Activated B cell treated with CpG ODN at 0.5 μM for 24 hours (primary cell): ENCODE measurements at regions not wholly inside any gene's neighbourhood (a gene's known extent, or its start where the extent isn't known, plus 50 kb on each side); places are given as distances from the start of the nearest gene placed in this dataset.

Source experiments
- ATAC-seq: fragments of 200-7000 bp; cut with Tn5 transposase; one replicate; pipeline ENCODE4 v1.10.0; 2021; ENCODE audit warnings: low read depth, mild to moderate bottlenecking, moderate library complexity
- CTCF ChIA-PET: fragments of 350-600 bp; sonication (Branson Sonifier 250); formaldehyde crosslinking; loops from one replicate; lab custom pipeline; 2021; ENCODE audit warnings: antibody characterized with exemption; lab: Charles Lee
- POLR2A ChIA-PET: fragments of 350-600 bp; sonication (Branson Sonifier 250); formaldehyde crosslinking; loops from one replicate; lab custom pipeline; 2021; ENCODE audit warnings: antibody characterized with exemption; lab: Charles Lee
- DNase-seq: peaks from one replicate; pipeline ENCODE4 v3.0.0; 2022
- H3K27ac Mint-ChIP-seq: one replicate; pipeline ENCODE4 v1.8.0; 2020; ENCODE audit warnings: mixed read lengths
- H3K27me3 Mint-ChIP-seq: one replicate; pipeline ENCODE4 v1.8.0; 2021; ENCODE audit warnings: mixed read lengths
- H3K36me3 Mint-ChIP-seq: one replicate; pipeline ENCODE4 v1.8.0; 2021; ENCODE audit warnings: low read depth, mixed read lengths
- H3K4me1 Mint-ChIP-seq: one replicate; pipeline ENCODE4 v1.8.0; 2021; ENCODE audit warnings: mixed read lengths
- H3K4me3 Mint-ChIP-seq: one replicate; pipeline ENCODE4 v1.8.0; 2020; ENCODE audit warnings: mild to moderate bottlenecking, mixed read lengths
- H3K9me3 Mint-ChIP-seq: one replicate; pipeline ENCODE4 v1.8.0; 2020; ENCODE audit warnings: mixed read lengths
- CTCF ChIP-seq: fragments of 200-600 bp; IDR thresholded peaks from one replicate; pipeline ENCODE4 v1.8.0; 2022; ENCODE audit warnings: antibody characterized with exemption, mild to moderate bottlenecking
- intact Hi-C: fragments of 100-400 bp; cut with micrococcal nuclease; formaldehyde crosslinking; loops from one replicate; pipeline ENCODE4 v1.15.1; 2024

- intact Hi-C loops = no loop called here
- no peak for DNase-seq
- Mint-ChIP-seq H3K27me3 (peaks cover 9% of the 10 kb centered on the region), H3K36me3 (no peaks in the 10 kb centered on the region), H3K27ac (no peak overlapping the region), H3K4me3 (no peak overlapping the region), H3K4me1 (no peaks in the 10 kb centered on the region), H3K9me3 (no peaks in the 10 kb centered on the region)
- ChIA-PET CTCF (interaction anchor here (0.6 kb wide), 1 partner anchor 561 kb away, joined by 3 read pairs; no protein-coding TSS in a partner anchor), POLR2A (no interaction called here)
- no peak for ATAC-seq
- no peak for TF ChIP-seq CTCF
These were observed 167.0 kb upstream of the PLXNC1 start for GRCh38 chr12:93981411-93981810.

DNA sequence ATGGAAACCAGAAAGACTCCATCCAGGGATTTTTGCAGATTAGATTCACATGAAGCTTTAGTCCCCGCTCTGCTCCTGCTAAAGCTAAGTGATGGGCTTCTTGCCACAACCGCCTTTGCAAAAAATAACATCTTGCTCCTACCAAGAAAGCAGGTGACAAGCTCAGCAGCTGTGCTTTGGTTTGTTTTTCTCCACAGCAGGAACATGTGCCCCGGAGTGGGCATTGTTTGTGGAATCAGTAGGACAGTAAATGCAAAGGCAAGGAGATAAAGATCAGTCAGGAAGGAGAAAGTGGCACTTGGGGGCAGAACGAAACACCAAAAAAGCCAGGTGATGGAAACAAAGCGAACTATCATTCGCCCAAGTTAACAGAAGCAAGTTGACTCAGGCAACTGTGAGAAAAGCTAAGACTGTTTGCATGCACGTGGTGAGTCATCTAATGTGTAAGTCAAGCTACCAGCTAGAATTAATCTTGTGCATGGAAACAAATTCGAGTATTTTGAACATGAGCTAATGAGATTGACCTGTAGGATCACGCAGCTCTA is 165.5 kb upstream of the PLXNC1 start:
- Mint-ChIP-seq H3K36me3 (no peaks in the 10 kb centered on the region), H3K4me1 (no peaks in the 10 kb centered on the region), H3K27me3 (peaks cover 11% of the 10 kb centered on the region), H3K9me3 (no peaks in the 10 kb centered on the region), H3K4me3 (no peak overlapping the region), H3K27ac (no peak overlapping the region)
- ChIA-PET POLR2A (no interaction called here), CTCF (no interaction called here)
- TF ChIP-seq CTCF = no peak
- DNase-seq (no peak), ATAC-seq (no peak)
- intact Hi-C loops = no loop called here

DNA sequence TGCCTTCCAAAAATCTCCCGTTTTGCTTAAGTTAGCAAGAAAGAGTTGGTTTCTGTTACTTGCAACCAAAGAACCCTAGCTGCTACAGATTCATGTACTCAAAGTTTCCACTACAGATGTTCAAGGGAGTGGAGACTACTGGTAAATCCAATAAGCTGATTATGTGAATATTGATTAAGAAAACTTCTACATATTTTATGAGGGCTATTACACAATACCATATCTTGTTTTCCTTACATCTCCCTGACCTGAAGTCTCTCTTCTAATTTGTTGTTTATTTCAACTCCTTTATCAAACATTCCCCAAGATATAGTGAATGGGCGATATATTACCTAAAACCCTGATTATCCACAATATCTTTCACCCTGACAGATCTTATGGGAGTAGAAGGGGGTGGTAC is 164.4 kb upstream of the PLXNC1 start:
- no peaks in the 10 kb centered on the region for H3K4me1 Mint-ChIP-seq
- no peak overlapping the region for H3K27ac Mint-ChIP-seq
- CTCF ChIA-PET = no interaction called here
- DNase-seq (no peak), ATAC-seq (no peak)
- H3K27me3 Mint-ChIP-seq = peaks cover 11% of the 10 kb centered on the region
- no peaks in the 10 kb centered on the region for H3K36me3 Mint-ChIP-seq
- H3K4me3 Mint-ChIP-seq = no peak overlapping the region
- intact Hi-C loops = no loop called here
- H3K9me3 Mint-ChIP-seq = no peaks in the 10 kb centered on the region
- TF ChIP-seq CTCF = no peak
- POLR2A ChIA-PET = no interaction called here

GRCh38 chr12:93989949-93990348 is 158.4 kb upstream of the PLXNC1 start:
- TF ChIP-seq CTCF = no peak
- CTCF ChIA-PET = no interaction called here
- H3K4me3 Mint-ChIP-seq = no peak overlapping the region
- H3K4me1 Mint-ChIP-seq = no peaks in the 10 kb centered on the region
- no peaks in the 10 kb centered on the region for H3K36me3 Mint-ChIP-seq
- no peaks in the 10 kb centered on the region for H3K9me3 Mint-ChIP-seq
- H3K27me3 Mint-ChIP-seq = peaks cover 7% of the 10 kb centered on the region
- ATAC-seq (no peak), DNase-seq (no peak)
- H3K27ac Mint-ChIP-seq = no peak overlapping the region
- POLR2A ChIA-PET = no interaction called here
- intact Hi-C loops = no loop called here

DNA sequence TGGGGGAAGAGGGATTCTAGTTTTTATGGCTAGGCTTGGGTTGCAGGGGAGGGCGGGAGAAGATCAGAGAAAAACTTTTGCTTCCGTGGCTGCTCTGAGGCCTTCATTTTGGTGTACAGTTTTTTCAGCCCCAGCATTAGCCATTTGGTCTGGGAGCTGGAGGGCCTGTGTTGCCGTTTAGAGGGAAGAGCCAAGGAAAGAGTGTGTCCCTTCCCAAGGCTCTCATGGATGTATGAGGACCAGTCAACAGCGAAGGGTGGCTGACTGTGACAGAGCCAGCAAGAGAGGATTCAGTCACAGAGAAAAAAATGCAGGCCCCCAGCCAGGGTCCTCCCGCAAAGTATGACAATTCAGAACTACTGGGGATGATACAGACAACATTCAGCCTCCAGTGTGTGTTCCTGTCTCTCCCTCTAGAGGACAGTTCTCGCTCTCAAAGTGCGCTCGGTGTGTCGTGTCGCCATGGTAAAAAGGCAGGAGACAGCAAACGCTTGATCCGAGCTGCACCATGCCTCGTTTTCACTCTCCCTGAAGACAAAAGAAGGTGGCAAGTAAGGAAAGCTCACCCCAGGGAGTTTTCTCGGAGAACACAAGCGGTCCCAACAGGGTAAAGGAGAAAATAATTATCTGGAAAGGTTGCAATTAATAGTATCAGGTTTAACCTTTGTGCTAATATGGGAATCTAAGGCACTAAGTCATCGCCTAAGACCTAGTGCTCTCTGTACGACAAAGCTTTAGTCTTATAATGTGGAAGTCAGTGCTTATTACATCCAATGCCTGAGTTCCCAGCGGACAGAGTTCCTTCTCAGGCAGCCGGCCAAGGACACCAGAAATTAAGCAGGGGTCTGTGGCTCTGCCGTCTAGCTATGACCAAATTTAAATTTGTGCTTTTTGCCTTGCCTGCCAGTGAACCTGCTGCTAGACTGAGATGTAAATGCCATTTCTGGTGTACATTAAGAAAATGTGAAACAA is 157.3 kb upstream of the PLXNC1 start:
- CTCF ChIA-PET = no interaction called here

More for the DNA sequence above, 157.3 kb upstream of the PLXNC1 start:
- POLR2A ChIA-PET = no interaction called here
- Mint-ChIP-seq H3K4me3 (no peak overlapping the region), H3K4me1 (no peaks in the 10 kb centered on the region), H3K9me3 (no peaks in the 10 kb centered on the region), H3K27me3 (peaks cover 6% of the 10 kb centered on the region), H3K36me3 (no peaks in the 10 kb centered on the region), H3K27ac (no peak overlapping the region)
- TF ChIP-seq CTCF = no peak
- intact Hi-C loops = no loop called here
- DNase-seq = no peak
- ATAC-seq = no peak
